Erythroblast (primary cell): ENCODE measurements at regions not wholly inside any gene's neighbourhood (a gene's known extent, or its start where the extent isn't known, plus 50 kb on each side); places are given as distances from the start of the nearest gene placed in this dataset.

Experiments used
- GATA1 ChIP-seq: IDR thresholded peaks from 2 replicates; pipeline ENCODE4 v1.6.1; 2011; ENCODE audit warnings: low read depth, mild to moderate bottlenecking, control low read depth, low read length, moderate library complexity
- POLR2A ChIP-seq: IDR thresholded peaks from 2 replicates; pipeline ENCODE4 v1.6.1; 2011; ENCODE audit warnings: mild to moderate bottlenecking, low read length

DNA sequence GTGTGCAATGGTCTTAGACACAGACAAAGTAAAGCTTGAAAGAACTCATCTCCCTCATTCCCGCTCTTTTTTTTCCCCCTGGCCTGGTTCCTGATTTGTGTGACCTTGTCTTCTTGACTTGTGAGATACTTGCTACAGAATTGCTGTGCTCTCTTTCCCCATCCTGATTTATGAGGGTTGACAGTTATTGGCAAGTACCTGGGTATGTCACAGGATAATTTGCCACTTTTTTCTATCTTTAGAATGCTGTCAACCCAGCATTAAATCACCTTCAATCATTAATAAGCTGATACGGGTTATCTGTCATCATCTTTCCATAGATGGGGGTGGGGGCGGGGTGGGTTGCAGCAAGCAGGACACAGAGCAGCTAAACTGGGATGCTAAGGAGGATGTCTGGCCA is 144.4 kb upstream of the PRICKLE1 start:
- TF ChIP-seq POLR2A (no peak), GATA1 (no peak)
